Amygdala (tissue), 56 donors: ENCODE measurements at regions not wholly inside any gene's neighbourhood (a gene's known extent, or its start where the extent isn't known, plus 50 kb on each side); places are given as distances from the start of the nearest gene placed in this dataset.

Experiments used
- DNase-seq, 56 donors: peaks; one replicate each; lab custom pipeline; 2025; lab: John Stamatoyannopoulos, UW

GRCh38 chr12:58250077-58250476 lies 308.7 kb downstream of the ATP23 start:
- DNase-seq: no peak

DNA sequence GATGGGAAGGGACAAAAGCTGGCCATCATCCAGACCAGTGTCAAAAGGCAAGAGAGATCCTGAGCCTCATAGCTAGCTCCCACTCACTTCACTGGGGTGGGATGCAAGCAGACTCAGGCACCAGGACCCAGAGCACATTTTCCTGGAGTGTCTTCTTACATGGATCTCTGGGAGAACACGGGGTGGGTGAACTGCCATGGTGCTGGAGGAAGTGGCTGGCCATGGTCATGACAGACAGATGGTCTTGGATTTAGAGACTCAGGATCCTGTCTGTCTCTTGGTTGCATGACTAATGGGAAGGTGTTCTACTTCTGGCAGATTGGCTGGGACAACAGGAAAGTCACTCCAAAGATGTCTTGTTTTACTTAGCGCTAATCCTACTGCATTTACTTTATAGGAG lies 311.5 kb downstream of the ATP23 start:
- no peak for DNase-seq

GRCh38 chr12:58253663-58254062 lies 312.3 kb downstream of the ATP23 start:
- DNase-seq: no peak

GRCh38 chr12:58254463-58255100 lies 313.2 kb downstream of the ATP23 start:
- DNase-seq: no peak

GRCh38 chr12:58262796-58263195 lies 321.4 kb downstream of the ATP23 start:
- DNase-seq: no peak

- no peak for DNase-seq
These were observed 322.4 kb downstream of the ATP23 start for GRCh38 chr12:58263816-58264215.

DNA sequence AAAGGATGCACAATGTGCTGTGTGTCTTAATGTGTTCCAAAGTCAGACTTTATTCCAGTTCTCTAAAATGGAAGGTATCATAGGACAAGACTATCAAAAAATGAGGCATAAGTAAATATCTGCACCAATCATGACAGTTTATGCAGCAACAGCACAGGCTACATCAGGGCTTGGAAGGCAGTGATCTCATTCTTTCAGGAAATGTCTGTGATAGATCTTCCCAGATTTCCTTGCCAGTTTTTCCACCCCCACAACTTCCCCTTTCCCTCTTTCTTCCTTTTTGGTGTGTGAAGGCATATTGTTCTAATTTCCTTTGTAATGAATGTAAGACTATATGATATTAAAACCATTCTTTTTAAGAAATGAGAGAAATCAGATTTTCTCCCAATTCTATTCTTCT lies 326.7 kb downstream of the ATP23 start:
- DNase-seq: no peak

DNA sequence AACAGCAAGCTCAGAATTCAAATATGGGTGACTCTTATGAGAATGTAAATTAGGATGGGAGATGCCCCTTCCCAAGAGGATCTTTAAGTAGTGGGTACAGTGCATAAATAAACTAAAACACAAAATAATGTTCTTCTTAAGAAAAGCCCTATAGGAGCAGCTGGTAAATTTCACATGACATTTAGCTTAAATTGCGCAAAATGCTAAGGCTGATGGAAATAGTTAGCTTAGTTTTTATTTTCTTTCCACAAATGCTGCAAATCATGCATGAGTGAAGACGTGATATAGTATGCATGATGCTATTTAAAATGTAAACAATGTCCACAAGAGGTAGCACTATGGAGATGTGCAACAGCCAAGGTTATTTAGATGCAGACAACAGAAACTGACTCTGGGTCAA lies 328.1 kb downstream of the ATP23 start:
- DNase-seq: no peak

DNA sequence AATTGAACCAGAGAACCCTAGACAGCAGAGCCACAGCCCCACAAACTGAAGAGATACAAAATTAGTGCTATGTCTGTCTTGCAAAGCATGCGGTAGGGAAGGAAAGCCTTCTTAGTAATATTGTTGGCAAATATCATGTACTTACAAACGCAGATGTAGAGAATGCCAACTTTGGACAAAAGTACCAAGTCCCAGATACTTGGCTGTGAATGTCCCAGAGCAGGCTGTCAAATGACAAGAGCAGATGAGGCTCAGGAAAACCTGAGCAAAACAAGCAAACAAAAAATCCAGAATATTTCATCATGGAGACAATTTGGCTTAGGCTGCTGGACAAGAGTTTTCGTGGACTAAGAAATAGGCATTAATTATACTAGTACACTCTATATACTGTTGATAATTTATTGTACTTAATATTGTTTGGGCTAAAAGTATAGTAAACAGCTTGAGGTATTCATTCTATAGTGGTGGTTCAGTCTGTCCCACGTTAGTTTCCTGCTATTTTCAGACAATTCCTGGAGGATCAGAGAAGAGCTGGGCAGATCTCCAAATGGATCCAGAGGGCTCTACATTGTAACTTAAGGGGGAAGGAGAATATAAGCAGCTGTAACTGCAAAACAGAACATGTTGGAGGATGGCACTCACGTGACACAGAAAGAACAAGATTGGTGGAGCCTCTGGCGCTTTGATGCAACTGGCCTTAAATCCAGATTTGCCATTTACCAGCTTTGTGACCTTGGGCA lies 329.8 kb downstream of the ATP23 start:
- no peak for DNase-seq

- DNase-seq: no peak
These were observed 331.1 kb downstream of the ATP23 start for GRCh38 chr12:58272461-58272860.

DNA sequence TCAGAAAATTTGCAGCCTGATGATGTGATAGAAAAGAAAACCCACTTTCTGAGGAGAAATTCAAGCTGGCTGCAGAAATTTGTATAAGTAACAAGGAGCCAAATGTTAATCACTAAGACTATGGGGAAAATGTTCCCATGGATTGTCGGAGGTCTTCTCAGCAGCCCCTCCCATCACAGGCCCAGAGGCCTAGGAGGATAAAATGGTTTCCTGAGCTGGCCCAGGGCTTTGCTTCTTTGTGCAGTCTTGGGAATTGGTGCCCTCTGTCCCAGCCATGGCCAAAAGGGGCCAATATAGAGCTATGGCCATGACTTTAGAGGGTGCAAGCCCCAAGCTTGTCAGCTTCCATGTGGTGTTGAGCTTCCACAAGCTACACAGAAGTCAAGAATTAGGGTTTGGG lies 335.9 kb downstream of the ATP23 start:
- DNase-seq: no peak

GRCh38 chr12:58283553-58283952 lies 342.2 kb downstream of the ATP23 start:
- no peak for DNase-seq

DNA sequence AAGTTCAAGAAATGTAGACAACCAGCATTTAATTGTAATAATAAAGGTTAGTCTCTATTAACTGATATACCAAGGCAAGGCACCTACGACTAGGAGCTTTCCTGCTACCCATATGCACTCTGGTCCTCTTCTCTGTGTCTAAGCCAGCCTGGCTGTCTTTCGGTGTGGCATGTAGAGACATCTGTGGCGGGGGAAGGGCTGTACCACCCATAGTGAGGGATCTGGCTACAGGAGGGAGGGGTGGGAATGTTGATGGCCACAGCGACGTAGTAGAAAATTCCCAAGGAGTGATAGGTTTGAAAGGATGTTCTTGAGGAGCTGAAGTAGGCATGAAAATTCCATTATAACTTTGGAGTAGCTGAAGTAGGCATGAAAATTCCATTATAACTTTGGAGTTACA lies 344.2 kb downstream of the ATP23 start:
- DNase-seq: no peak

GRCh38 chr12:58286353-58286752 lies 345.0 kb downstream of the ATP23 start:
- no peak for DNase-seq

DNA sequence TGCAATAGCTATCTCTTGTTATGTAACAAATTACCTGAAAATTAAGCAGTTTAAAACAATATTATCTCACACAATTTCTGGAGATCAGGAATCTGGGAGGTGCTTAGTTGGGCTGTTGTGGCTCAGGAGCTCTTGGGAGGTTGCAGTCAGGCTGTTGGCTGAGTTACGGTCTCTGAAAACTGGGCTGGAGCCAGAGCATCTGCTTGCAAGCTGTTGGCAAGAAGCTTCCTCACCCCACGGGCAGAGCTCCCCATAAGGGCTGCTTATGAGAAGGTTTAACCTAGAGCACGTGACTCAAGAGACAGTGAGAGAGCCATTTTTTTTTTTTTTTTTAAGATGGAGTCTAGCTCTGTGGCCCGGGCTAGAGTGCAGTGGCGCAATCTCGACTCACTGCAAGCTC lies 346.8 kb downstream of the ATP23 start:
- DNase-seq: no peak

GRCh38 chr12:58291106-58291505 lies 349.7 kb downstream of the ATP23 start:
- no peak for DNase-seq

- DNase-seq: no peak
These were observed 352.1 kb downstream of the ATP23 start for GRCh38 chr12:58293308-58293982.

DNA sequence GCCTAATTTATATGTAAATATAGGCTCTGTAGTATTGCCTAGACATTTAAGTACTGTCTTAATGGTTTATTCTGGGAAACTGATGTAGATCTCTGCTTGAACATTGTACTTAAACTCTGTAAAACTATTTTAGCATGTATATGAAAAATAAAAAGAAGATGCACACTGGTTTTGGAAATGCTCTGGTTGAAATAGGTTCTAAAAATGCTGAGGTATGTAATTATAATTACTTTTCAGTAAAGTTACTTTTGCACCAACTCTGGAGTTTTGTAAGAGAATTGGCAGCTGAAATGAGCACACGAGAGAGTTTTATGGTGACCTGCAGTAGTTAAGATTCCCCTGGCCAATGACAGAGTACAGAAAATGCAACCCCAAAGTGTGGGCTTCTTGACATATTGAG lies 353.9 kb downstream of the ATP23 start:
- DNase-seq: no peak

GRCh38 chr12:58296863-58297262 lies 355.5 kb downstream of the ATP23 start:
- DNase-seq: no peak

- DNase-seq: no peak
These were observed 357.4 kb downstream of the ATP23 start for GRCh38 chr12:58298803-58299202.

DNA sequence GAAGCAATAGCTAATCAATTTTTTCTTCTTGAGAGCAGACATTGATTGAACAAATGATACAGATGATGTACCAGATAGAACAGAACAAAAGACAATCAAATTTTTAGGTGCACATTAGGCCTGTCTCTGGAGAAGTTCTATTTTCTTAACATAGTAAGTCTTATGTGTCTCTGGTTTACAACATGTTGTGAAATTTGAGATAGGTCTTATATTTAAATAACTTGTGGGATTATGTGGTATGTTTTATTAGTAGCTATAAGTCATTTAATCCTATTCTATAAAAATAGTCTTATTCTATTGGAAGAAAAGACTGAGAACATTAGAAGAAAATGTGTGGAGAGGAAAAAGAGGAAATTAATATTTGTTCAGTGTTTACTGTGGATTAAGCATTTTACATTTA lies 358.0 kb downstream of the ATP23 start:
- no peak for DNase-seq
